T47D (cell line): ENCODE measurements at regions not wholly inside any gene's neighbourhood (a gene's known extent, or its start where the extent isn't known, plus 50 kb on each side); places are given as distances from the start of the nearest gene placed in this dataset.

ENCODE experiments used
- DNase-seq, 2 experiments: peaks; one replicate each; pipeline versions ENCODE4 v3.0.0 to v3.0.0-alpha.2; 2011 to 2012; ENCODE audit warnings: low read depth in 1 of 2, low spot score in 1 of 2
- JUND ChIP-seq: IDR thresholded peaks from 2 replicates; pipeline ENCODE4 v1.6.1; 2012; ENCODE audit warnings: low read depth
- in situ Hi-C: cut with HindIII; loops from 2 replicates; pipeline ENCODE4 v1.10.0; 2016; ENCODE audit warnings: low sequenced_read_pairs, low pct_unique_long_range_greater_than_20kb

DNA sequence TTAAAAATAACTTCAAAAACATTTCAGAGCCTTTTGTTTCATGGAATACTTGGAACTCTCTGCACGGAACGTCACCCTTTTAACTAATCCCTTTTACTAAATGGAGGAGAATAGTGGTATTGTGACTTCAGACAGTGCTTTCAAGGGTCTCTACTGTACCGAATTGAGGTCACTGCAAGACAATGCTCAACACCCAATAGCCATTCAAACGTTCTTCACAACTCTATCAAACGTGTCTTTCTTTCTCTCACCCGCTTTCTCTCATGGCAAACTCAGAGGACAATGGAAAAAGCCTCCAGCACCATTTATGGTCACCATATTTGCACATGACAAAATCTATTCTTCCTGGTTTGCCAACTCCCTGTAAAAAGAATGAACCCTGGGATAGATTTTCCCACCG, 132.1 kb upstream of the SOX5 start:
- no peak for TF ChIP-seq JUND
- no peak for DNase-seq
- in situ Hi-C loops = no loop called here

GRCh38 chr12:24081092-24081529, 131.6 kb upstream of the SOX5 start:
- TF ChIP-seq JUND = no peak
- no peak for DNase-seq
- in situ Hi-C loops = no loop called here

DNA sequence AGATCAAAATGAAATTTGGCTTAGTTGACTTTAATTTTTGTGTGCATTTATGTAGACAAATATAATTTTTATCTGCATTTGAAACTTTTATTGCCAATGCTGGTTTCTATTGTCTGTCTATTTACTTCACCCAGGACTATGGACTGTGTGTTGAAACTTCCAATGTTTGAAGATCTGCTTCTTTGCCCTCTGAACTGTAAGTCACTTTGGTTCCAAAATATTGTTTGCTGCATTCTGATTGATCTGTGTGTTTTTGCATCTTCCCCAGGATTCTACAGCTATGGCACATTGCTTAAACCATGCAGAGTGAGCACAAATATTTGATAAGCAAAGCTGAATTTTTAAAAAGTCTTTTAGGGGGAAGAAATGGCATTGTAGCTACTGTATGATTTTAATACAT, 131.0 kb upstream of the SOX5 start:
- in situ Hi-C loops = no loop called here
- no peak for DNase-seq
- TF ChIP-seq JUND = no peak

DNA sequence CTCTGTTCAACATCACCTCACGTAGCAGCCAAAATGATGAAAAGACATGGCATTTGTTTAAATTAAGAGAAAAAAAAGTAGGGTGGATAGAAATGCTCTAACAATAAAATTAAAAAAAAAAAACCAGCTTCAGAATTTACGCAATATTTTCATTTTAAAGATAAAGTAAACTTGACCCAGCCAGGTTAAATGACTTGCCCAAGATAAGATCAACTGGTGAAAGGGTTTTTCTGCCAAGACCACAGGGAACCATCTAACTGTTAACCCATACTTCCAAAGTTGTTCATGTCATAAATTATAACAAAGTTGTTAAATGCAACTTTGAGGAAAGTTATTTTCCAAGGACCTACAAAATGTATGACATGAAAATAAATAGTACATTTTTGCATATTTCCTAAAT, 129.6 kb upstream of the SOX5 start:
- DNase-seq = no peak
- no peak for TF ChIP-seq JUND
- in situ Hi-C loops = no loop called here

DNA sequence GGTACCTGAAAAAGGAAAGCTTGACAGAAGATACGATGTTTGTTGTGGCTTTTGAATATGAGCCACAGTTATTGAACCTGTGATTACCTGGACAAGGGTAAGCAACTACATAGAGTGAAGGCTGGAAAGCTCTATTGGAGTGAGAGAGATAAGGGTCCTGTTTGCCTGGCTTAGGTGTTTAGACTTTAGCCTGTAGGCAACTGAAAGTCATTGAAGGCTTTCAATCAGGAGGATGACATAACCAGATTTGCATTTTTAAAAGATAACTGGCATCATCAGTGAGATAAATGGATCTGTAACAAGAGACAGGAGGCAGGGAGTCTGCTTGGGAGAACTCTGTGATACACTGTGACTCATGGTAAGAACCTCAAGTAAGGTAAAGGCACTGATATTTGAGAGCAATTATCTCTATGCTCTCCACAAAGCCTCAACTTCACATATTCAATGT, 128.9 kb upstream of the SOX5 start:
- in situ Hi-C loops = no loop called here
- no peak for DNase-seq
- TF ChIP-seq JUND = no peak

DNA sequence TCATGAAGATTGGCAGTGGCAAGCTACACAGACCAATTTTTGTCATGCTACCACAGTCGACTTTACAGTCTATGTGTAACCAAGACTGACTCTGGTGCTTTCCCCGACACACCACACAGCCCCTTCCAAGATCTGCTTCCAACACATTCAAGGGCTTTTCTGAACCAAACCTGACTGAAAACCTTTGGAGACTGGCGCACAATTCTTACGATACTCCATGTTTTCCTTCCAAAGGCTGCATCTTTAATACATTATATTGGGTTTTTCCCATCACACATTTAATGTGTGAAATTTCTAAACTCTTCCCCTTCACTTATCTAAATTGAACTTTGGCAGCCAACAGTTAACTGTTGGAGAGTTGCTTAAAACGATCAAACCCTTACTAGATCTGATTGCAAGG, 127.7 kb upstream of the SOX5 start:
- no peak for DNase-seq
- TF ChIP-seq JUND = no peak
- in situ Hi-C loops = no loop called here

GRCh38 chr12:24075650-24076049, 126.2 kb upstream of the SOX5 start:
- in situ Hi-C loops = no loop called here
- no peak for DNase-seq
- TF ChIP-seq JUND = no peak

GRCh38 chr12:24073170-24073810, 123.8 kb upstream of the SOX5 start:
- no peak for TF ChIP-seq JUND
- in situ Hi-C loops = no loop called here
- DNase-seq = no peak

- in situ Hi-C loops = no loop called here
- TF ChIP-seq JUND = no peak
- DNase-seq = no peak
These were observed 122.8 kb upstream of the SOX5 start for GRCh38 chr12:24072302-24072701.

- no peak for TF ChIP-seq JUND
- in situ Hi-C loops = no loop called here
- DNase-seq = no peak
These were observed 122.4 kb upstream of the SOX5 start for GRCh38 chr12:24071842-24072241.

DNA sequence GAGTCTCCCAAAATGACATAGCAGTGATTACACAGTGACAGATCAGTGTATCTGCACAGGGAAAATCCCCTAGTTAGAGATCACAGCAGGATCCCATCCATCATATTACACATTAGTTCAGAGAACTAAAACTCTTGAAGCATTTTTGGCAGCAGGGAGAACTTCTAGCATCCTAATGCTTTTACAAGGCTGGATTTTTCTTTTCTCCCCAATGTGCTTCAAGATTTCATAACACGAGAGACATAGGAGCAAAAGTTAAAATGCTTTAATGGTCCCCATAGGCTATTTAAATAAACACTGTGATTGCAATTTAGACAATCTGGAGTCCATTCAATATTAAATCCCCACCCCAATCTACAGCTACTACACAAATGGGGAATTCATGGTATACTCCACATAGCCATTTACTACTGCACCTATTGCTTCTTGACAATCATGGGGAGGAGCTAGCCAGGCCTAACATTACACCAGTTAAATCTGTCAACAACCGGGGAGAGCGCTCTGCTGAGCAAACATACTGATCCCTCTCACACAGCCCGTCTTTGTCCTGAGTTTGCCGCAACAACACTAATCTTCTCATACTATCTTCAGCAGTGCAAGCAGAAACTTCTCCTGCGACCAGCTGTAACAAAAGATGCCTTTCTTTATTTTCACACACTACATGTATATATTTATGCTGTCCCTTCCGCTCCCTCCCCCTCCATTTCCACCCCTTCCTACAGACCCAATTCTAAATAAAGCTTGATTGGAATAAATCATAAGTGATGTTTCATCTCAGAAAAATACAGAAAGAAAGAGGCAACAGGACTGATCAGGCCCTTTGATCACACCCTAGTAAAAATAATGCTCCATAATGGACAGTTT, 120.3 kb upstream of the SOX5 start:
- peak; percentile 5 to 77 for DNase-seq
- in situ Hi-C loops = no loop called here
- no peak for TF ChIP-seq JUND

- no peak for TF ChIP-seq JUND
- DNase-seq = no peak
- in situ Hi-C loops = no loop called here
These were observed 117.4 kb upstream of the SOX5 start for GRCh38 chr12:24066865-24067264.

DNA sequence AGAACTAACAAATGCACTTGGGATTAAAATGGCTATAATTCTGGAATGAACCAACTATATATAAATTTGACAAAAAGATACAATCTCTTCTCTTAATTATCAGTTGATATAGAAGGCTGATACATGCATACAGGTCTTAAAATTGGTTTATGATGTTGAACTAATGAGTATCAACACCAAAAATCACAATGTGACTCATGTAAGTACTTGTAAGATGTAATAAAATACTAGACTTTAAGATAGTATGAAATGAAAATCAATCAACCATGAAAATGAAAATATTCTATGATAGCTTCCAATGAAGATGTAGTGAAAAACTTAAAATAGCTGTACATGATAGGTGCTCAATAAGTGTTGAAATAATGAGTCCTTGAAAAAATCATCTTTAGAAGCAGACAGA, 116.6 kb upstream of the SOX5 start:
- TF ChIP-seq JUND = no peak
- in situ Hi-C loops = no loop called here
- no peak for DNase-seq

DNA sequence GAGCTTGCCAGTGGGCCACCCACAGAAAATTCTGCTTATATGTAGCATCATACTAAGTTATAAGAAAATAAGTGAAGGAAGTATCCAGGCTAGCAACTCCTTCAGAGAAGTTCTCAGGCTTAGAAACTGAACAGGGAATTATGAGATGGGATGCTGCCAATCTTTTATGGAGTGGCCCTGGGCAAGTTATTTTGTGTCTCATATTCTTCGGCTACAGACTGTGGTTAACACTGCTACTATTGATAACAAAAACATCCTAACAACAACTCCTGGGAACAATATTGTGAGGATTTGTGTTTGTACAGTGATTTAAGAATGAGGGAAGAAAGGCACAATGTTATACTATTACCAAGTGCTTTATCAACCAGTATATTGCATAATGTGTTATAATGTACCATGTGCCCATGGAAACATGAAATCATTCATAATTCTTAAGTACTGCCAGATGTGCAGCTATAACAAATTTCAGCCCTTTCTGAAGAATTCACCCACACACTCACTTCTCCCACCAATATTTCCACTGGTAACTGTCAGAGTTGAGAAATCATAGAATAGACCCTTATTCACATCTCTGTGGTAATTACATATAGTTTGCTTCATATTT, 113.3 kb upstream of the SOX5 start:
- no peak for DNase-seq
- TF ChIP-seq JUND = no peak
- in situ Hi-C loops = no loop called here
